ENCODE measurements at regions not wholly inside any gene's neighbourhood (a gene's known extent, or its start where the extent isn't known, plus 50 kb on each side); places are given as distances from the start of the nearest gene placed in this dataset.

DNA sequence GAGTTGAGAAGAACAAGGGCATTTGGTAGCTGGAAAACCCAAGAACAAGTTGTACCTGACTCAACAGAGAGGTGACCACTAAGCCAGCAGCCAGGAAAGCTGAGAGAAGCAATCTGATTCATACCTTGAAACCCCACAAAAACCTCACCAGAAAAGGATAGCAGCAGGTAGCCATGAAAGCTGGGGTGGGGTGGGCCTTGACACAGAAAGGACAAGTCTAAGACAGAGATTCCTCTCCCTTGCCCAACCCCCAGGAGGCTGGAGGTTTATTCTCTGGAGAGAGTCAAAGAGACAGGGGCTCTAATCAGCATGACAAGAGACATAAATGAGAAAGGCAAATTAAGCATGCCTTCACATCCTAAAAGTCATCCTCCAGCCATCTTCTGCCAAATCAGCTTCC is 151.7 kb upstream of the DST start:
- TF ChIP-seq CTCF (IDR thresholded peaks at IDR 0.05): no peak
- no peak for TF ChIP-seq POLR2A (IDR thresholded peaks at IDR 0.05)
- no peak for TF ChIP-seq POLR2AphosphoS5 (IDR thresholded peaks at IDR 0.05)
